ENCODE measurements at regions not wholly inside any gene's neighbourhood (a gene's known extent, or its start where the extent isn't known, plus 50 kb on each side); places are given as distances from the start of the nearest gene placed in this dataset.

DNA sequence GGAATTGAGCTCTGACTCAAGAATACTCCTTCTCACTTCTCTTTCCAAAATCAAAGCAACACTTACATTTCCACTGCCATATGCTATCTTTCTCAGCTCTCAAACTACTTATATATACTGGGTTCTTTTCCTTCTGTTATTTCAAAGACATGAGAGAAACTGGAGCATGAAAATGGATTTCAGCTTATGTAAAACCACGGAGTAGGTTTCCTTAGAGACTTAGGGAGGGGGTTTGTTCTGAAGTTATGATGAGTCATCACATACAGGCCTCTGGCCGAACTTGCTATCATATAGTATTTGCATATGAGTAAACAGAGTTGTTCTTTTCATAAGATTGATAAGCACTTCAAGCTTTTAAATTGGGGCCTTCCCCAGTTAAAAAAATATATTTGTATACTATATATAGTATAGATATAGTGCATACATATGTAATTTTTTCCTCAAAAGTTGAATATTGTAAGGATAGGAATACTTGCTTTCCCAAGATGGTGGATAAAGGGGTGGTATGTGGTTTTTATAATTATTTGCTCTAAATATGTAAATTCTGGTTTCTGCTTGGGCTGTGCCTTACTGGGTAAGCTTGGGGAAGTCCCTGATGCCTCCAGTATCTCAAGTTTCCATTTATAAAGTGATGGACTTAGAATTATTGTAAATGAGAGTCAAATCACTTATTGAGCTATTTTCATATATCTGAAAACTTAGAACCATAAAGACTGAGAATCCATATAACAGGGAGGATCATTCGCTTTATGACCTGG lies 273.9 kb downstream of the RFPL4B start:
- H3K9ac ChIP-seq (ENCODE audit: low read depth in 1 of 2, low read length in 2 of 2), result no peak overlapping the region
- no peak overlapping the region for H3K27ac ChIP-seq (ENCODE audit: low read depth in 1 of 2, low read length in 2 of 2)
- no peak for DNase-seq (ENCODE audit: low spot score)
- H3K4me3 ChIP-seq (ENCODE audit: low read depth in 1 of 3, low read length in 3 of 3), result no peak overlapping the region
- no peaks in the 10 kb centered on the region for H3K27me3 ChIP-seq (ENCODE audit: control insufficient read depth in 4 of 4, insufficient read depth in 4 of 4, low read length in 3 of 4)
- 62% methylated on average over 3 of the region's 3 CpGs for WGBS
- no peaks in the 10 kb centered on the region for H3K36me3 ChIP-seq (ENCODE audit: control insufficient read depth in 4 of 4, insufficient read depth in 3 of 4, low read depth in 1 of 4, low read length in 3 of 4)
- TF ChIP-seq GABPA (IDR thresholded peaks at IDR 0.05 in 1 of 2, conservative IDR thresholded peaks at IDR 0.05 in 1 of 2) (no peak), EGR1 (IDR thresholded peaks at IDR 0.05; ENCODE audit: low read depth in 2 of 2) (no peak), RXRA (IDR thresholded peaks at IDR 0.05) (no peak), HNF4A (conservative IDR thresholded peaks at IDR 0.05) (no peak), TAF1 (conservative IDR thresholded peaks at IDR 0.05) (no peak), JUND (IDR thresholded peaks at IDR 0.05) (no peak), RAD21 (IDR thresholded peaks at IDR 0.05) (no peak), SP1 (IDR thresholded peaks at IDR 0.05) (no peak)
- TF ChIP-seq, protein P1, sequence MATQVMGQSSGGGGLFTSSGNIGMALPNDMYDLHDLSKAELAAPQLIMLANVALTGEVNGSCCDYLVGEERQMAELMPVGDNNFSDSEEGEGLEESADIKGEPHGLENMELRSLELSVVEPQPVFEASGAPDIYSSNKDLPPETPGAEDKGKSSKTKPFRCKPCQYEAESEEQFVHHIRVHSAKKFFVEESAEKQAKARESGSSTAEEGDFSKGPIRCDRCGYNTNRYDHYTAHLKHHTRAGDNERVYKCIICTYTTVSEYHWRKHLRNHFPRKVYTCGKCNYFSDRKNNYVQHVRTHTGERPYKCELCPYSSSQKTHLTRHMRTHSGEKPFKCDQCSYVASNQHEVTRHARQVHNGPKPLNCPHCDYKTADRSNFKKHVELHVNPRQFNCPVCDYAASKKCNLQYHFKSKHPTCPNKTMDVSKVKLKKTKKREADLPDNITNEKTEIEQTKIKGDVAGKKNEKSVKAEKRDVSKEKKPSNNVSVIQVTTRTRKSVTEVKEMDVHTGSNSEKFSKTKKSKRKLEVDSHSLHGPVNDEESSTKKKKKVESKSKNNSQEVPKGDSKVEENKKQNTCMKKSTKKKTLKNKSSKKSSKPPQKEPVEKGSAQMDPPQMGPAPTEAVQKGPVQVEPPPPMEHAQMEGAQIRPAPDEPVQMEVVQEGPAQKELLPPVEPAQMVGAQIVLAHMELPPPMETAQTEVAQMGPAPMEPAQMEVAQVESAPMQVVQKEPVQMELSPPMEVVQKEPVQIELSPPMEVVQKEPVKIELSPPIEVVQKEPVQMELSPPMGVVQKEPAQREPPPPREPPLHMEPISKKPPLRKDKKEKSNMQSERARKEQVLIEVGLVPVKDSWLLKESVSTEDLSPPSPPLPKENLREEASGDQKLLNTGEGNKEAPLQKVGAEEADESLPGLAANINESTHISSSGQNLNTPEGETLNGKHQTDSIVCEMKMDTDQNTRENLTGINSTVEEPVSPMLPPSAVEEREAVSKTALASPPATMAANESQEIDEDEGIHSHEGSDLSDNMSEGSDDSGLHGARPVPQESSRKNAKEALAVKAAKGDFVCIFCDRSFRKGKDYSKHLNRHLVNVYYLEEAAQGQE (IDR thresholded peaks at IDR 0.05), result no peak
- TF ChIP-seq, protein P2, sequence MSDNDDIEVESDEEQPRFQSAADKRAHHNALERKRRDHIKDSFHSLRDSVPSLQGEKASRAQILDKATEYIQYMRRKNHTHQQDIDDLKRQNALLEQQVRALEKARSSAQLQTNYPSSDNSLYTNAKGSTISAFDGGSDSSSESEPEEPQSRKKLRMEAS (IDR thresholded peaks at IDR 0.05), result no peak
- no peaks in the 10 kb centered on the region for H3K4me1 ChIP-seq (ENCODE audit: control insufficient read depth in 4 of 4, insufficient read depth in 4 of 4, low read length in 3 of 4)
- no peaks in the 10 kb centered on the region for H3K9me3 ChIP-seq (ENCODE audit: control insufficient read depth in 4 of 4, low read length in 3 of 4)

DNA sequence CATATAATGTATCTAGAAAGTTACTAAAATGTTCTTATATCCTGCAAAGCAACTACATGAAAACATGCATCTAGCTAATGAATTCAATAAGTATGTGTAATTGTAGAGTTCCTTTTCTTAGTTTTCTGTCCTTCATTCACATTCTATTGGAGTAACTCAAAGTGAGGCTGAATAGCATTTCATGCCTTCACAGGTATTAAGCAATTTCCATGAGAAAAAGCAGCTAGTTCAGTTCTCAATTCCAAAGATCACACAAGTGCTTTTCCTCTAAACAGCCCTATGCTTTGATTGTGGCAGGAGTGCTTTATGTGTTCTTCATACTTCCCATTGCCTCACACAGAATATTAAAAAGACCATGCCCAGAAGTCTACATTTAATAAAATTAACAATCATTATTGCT lies 274.9 kb downstream of the RFPL4B start:
- Histone ChIP-seq H3K4me3 (ENCODE audit: low read depth in 1 of 3, low read length in 3 of 3) (no peak overlapping the region), H3K9ac (ENCODE audit: low read depth in 1 of 2, low read length in 2 of 2) (no peak overlapping the region), H3K27ac (ENCODE audit: low read depth in 1 of 2, low read length in 2 of 2) (no peak overlapping the region), H3K27me3 (ENCODE audit: control insufficient read depth in 4 of 4, insufficient read depth in 4 of 4, low read length in 3 of 4) (peaks cover 0 to 2% (median 0%) of the 10 kb centered on the region in 4 donors), H3K9me3 (ENCODE audit: control insufficient read depth in 4 of 4, low read length in 3 of 4) (no peaks in the 10 kb centered on the region), H3K36me3 (ENCODE audit: control insufficient read depth in 4 of 4, insufficient read depth in 3 of 4, low read depth in 1 of 4, low read length in 3 of 4) (no peaks in the 10 kb centered on the region), H3K4me1 (ENCODE audit: control insufficient read depth in 4 of 4, insufficient read depth in 4 of 4, low read length in 3 of 4) (no peaks in the 10 kb centered on the region)
- no peak for DNase-seq (ENCODE audit: low spot score)
- TF ChIP-seq RAD21 (IDR thresholded peaks at IDR 0.05), result no peak
- TF ChIP-seq, protein P3, sequence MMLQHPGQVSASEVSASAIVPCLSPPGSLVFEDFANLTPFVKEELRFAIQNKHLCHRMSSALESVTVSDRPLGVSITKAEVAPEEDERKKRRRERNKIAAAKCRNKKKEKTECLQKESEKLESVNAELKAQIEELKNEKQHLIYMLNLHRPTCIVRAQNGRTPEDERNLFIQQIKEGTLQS (IDR thresholded peaks at IDR 0.05), result no peak
- TF ChIP-seq, protein P4, sequence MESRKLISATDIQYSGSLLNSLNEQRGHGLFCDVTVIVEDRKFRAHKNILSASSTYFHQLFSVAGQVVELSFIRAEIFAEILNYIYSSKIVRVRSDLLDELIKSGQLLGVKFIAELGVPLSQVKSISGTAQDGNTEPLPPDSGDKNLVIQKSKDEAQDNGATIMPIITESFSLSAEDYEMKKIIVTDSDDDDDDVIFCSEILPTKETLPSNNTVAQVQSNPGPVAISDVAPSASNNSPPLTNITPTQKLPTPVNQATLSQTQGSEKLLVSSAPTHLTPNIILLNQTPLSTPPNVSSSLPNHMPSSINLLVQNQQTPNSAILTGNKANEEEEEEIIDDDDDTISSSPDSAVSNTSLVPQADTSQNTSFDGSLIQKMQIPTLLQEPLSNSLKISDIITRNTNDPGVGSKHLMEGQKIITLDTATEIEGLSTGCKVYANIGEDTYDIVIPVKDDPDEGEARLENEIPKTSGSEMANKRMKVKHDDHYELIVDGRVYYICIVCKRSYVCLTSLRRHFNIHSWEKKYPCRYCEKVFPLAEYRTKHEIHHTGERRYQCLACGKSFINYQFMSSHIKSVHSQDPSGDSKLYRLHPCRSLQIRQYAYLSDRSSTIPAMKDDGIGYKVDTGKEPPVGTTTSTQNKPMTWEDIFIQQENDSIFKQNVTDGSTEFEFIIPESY (IDR thresholded peaks at IDR 0.05), result no peak
- TF ChIP-seq, protein P1 (IDR thresholded peaks at IDR 0.05), result no peak
- TF ChIP-seq JUND (IDR thresholded peaks at IDR 0.05), result no peak
- no peak for TF ChIP-seq HNF4A (conservative IDR thresholded peaks at IDR 0.05)
- TF ChIP-seq YY1 (IDR thresholded peaks at IDR 0.05), result no peak
- TF ChIP-seq GABPA (IDR thresholded peaks at IDR 0.05 in 1 of 2, conservative IDR thresholded peaks at IDR 0.05 in 1 of 2), result no peak
- TF ChIP-seq FOXA2 (IDR thresholded peaks at IDR 0.05), result no peak
- TF ChIP-seq TAF1 (conservative IDR thresholded peaks at IDR 0.05), result no peak
- no peak for TF ChIP-seq SP1 (IDR thresholded peaks at IDR 0.05)
- no peak for TF ChIP-seq NR2F2 (IDR thresholded peaks at IDR 0.05)
- TF ChIP-seq HNF4G (IDR thresholded peaks at IDR 0.05), result no peak
- TF ChIP-seq FOXA1 (IDR thresholded peaks at IDR 0.05), result no peak
- TF ChIP-seq, protein P2 (IDR thresholded peaks at IDR 0.05), result no peak
- no peak for TF ChIP-seq EGR1 (IDR thresholded peaks at IDR 0.05; ENCODE audit: low read depth in 2 of 2)
- no peak for TF ChIP-seq RXRA (IDR thresholded peaks at IDR 0.05)
- TF ChIP-seq, protein P5, sequence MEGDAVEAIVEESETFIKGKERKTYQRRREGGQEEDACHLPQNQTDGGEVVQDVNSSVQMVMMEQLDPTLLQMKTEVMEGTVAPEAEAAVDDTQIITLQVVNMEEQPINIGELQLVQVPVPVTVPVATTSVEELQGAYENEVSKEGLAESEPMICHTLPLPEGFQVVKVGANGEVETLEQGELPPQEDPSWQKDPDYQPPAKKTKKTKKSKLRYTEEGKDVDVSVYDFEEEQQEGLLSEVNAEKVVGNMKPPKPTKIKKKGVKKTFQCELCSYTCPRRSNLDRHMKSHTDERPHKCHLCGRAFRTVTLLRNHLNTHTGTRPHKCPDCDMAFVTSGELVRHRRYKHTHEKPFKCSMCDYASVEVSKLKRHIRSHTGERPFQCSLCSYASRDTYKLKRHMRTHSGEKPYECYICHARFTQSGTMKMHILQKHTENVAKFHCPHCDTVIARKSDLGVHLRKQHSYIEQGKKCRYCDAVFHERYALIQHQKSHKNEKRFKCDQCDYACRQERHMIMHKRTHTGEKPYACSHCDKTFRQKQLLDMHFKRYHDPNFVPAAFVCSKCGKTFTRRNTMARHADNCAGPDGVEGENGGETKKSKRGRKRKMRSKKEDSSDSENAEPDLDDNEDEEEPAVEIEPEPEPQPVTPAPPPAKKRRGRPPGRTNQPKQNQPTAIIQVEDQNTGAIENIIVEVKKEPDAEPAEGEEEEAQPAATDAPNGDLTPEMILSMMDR (IDR thresholded peaks at IDR 0.05; ENCODE audit: low read depth, low read length, missing input control), result no peak
